Adrenal gland (tissue), 9 donors: ENCODE measurements at regions not wholly inside any gene's neighbourhood (a gene's known extent, or its start where the extent isn't known, plus 50 kb on each side); places are given as distances from the start of the nearest gene placed in this dataset.
A peak's percentile ranks its signal among the peaks of the same experiment; 100 is the strongest.

Source experiments
- DNase-seq, 7 donors: peaks; one replicate each; pipeline ENCODE4 v3.0.0-alpha.2; 2019 to 2020
- H3K27ac ChIP-seq, 5 donors: fragments of 200-600 bp; sonication (generic) in 4 of 5; 1 replicate in 3 of 5; 2 replicates in 2 of 5; pipeline versions ENCODE4 v1.5.1 to v1.8.0; 2016 to 2020; ENCODE audit warnings: mild to moderate bottlenecking in 1 of 5
- H3K27me3 ChIP-seq: fragments of 200-600 bp; 2 replicates; pipeline ENCODE4 v1.8.0; 2021
- H3K36me3 ChIP-seq, 2 donors: fragments of 200-600 bp; replicated peaks in 1 of 2; 1 replicate in 1 of 2; 2 replicates in 1 of 2; pipeline versions ENCODE4 v1.5.1 to v1.8.0; 2018 to 2022
- H3K4me1 ChIP-seq, 2 donors: fragments of 200-600 bp; replicated peaks in 1 of 2; 1 replicate in 1 of 2; 2 replicates in 1 of 2; pipeline versions ENCODE4 v1.5.1 to v1.8.0; 2018 to 2021
- H3K4me3 ChIP-seq, 4 donors: fragments of 200-600 bp; sonication (generic) in 3 of 4; one replicate each; pipeline ENCODE4 v1.5.1; 2016 to 2018
- H3K9me3 ChIP-seq, 3 donors: fragments of 200-600 bp; sonication (generic) in 1 of 3; replicated peaks in 1 of 3; 1 replicate in 2 of 3; 2 replicates in 1 of 3; pipeline versions ENCODE4 v1.5.1 to v1.8.0; 2016 to 2021
- POLR2A ChIP-seq, 2 donors: fragments of 450-650 bp; IDR thresholded peaks; one replicate each; pipeline ENCODE4 v1.6.1; 2017; ENCODE audit warnings: antibody characterized with exemption in 2 of 2, mild to moderate bottlenecking in 2 of 2, moderate library complexity in 1 of 2
- WGBS, 4 donors: extraction: QIAGEN DNeasy Blood & Tissue Kit in 2 of 4; methylation state at CpG; one replicate each; pipeline versions ENCODE4 v1.1.5 to v1.1.7; 2013 to 2017; 5-methylcytosine and 5-hydroxymethylcytosine counted together
- intact Hi-C, 2 donors: fragments of 100-400 bp; cut with DNase I; formaldehyde crosslinking; loops; one replicate each; pipeline versions ENCODE4 v1.14.1 to v1.15.0; 2022 to 2023
- TF ChIP-seq, protein P1 (sequence below), 6 experiments: fragments of 450-650 bp in 4 of 6; fragments of 200-600 bp in 2 of 6; sonication (generic) in 1 of 6; IDR thresholded peaks; 1 replicate in 5 of 6; 2 replicates in 1 of 6; pipeline versions ENCODE4 v1.5.1 to v1.8.0; 2016 to 2021; ENCODE audit warnings: antibody characterized with exemption in 6 of 6, mild to moderate bottlenecking in 2 of 6, moderate library complexity in 1 of 6
- donor health status: healthy with polysubstance abuse.
- donor health status: Bipolar disorder and iron deficiency.
- donor health status: DM: yes; HTN: yes; CAD: no.
- donor health status: DM: no; HTN: no; CAD: no.
- donor health status: DM: no; HTN: no; CAD: no.

DNA sequence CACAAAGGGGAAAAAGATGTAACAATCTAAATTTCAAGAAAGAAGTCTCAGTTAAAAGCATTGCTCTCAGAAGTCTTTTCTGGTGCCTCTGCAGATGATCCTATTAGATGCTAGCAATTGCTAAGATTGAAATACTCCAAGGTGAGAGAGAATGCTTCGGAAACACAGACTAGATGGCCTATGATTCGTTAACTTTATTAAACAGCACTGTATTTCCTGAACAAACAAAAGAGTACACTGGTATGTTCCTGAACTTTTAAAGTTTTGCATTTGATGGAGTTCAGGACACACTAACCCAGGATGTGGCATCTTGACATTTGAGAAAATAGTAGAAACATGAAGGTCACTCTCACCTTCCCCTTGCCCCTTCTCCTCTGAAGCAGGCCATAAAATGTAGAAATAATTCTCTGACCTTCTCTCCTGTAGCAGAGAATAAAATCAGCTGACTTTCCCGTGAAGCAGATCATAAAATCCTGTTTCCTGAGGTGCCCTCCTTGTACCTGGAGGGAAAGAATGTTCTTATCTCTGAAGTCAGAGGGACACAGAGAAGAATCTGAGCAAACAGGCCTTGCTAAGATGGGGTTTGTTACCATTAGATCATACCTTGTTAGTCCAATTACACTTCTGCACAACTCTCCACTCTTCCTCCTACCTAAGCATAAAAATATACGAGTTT lies 142.9 kb upstream of the USP25 start:
- H3K9me3 ChIP-seq, result no peaks in the 10 kb centered on the region
- no peaks in the 10 kb centered on the region for H3K4me1 ChIP-seq
- no peak for TF ChIP-seq POLR2A (IDR thresholded peaks at IDR 0.05)
- TF ChIP-seq, protein P1, sequence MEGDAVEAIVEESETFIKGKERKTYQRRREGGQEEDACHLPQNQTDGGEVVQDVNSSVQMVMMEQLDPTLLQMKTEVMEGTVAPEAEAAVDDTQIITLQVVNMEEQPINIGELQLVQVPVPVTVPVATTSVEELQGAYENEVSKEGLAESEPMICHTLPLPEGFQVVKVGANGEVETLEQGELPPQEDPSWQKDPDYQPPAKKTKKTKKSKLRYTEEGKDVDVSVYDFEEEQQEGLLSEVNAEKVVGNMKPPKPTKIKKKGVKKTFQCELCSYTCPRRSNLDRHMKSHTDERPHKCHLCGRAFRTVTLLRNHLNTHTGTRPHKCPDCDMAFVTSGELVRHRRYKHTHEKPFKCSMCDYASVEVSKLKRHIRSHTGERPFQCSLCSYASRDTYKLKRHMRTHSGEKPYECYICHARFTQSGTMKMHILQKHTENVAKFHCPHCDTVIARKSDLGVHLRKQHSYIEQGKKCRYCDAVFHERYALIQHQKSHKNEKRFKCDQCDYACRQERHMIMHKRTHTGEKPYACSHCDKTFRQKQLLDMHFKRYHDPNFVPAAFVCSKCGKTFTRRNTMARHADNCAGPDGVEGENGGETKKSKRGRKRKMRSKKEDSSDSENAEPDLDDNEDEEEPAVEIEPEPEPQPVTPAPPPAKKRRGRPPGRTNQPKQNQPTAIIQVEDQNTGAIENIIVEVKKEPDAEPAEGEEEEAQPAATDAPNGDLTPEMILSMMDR (IDR thresholded peaks at IDR 0.05), result no peak
- H3K36me3 ChIP-seq, result no peaks in the 10 kb centered on the region
- intact Hi-C loops, result no loop called here
- no peaks in the 10 kb centered on the region for H3K27me3 ChIP-seq
- 70 to 81% (median 77%) methylated on average over 4 of the region's 4 CpGs for WGBS, 4 donors
- no peak overlapping the region for H3K4me3 ChIP-seq
- H3K27ac ChIP-seq, result no peak overlapping the region
- no peak for DNase-seq

DNA sequence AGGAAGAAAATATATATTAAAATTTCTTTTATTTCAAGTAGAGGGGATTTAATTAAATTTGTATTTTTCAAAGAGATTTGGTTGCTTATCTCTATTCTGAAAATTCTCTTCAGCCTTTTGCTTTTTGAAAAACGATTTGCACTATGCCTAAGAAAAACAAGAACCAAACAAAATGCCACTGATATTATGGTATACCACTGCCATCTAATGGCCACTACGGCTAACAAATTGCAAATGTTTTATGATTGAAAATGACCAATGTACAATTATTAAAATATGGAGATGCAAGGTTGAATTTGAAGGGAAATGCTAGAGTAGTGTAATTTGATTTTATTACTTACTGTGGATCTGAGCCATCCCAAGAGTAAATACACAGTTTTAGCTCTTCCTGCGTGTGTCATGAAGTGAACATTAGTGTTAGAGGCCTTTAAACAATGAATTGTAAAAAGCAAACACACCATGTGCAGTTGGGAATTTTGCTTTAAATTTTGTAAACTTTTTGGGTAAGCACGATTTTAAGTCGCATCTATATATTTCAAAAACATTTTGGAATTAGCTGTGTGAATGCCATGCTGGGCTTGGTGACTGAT lies 137.4 kb upstream of the USP25 start:
- Histone ChIP-seq H3K9me3 (no peaks in the 10 kb centered on the region), H3K4me3 (no peak overlapping the region), H3K4me1 (no peaks in the 10 kb centered on the region), H3K36me3 (no peaks in the 10 kb centered on the region), H3K27me3 (no peaks in the 10 kb centered on the region), H3K27ac (no peak overlapping the region)
- intact Hi-C loops, result loop anchor here in 1 of 2 donors (10.0 kb wide), 2 partner anchors 1188 to 1338 kb away; no protein-coding TSS in a partner anchor
- 16 to 21% (median 20%) methylated on average over 5 of the region's 5 CpGs for WGBS, 4 donors
- peak in 1 of 7 donors; percentile 16 for DNase-seq
- TF ChIP-seq, protein P1 (IDR thresholded peaks at IDR 0.05), result peak; percentile 39 to 77 (median 67)
- no peak for TF ChIP-seq POLR2A (IDR thresholded peaks at IDR 0.05)

DNA sequence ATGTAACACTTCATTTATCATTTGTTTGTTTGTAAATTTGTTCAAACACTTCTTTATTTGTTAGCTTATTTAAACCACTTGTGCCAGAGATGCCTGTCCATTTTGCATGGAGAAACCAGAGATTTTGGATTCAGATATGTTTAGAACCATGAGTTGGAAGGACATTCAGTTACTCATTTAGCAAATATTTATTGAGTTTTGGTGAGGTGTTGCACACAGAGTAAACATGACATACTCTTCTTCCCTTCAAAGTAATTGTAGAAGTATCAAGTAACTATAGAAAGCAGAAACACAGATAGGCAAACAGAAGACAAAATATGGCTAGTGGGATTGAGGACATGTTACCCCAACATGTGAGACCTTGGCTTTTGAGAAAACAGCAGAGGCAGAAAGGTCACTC lies 136.8 kb upstream of the USP25 start:
- intact Hi-C loops, result loop anchor here in 1 of 2 donors (10.0 kb wide), 2 partner anchors 1188 to 1338 kb away; no protein-coding TSS in a partner anchor
- Histone ChIP-seq H3K27ac (no peak overlapping the region), H3K9me3 (no peaks in the 10 kb centered on the region), H3K36me3 (no peaks in the 10 kb centered on the region), H3K4me3 (no peak overlapping the region), H3K4me1 (no peaks in the 10 kb centered on the region), H3K27me3 (no peaks in the 10 kb centered on the region)
- DNase-seq, result no peak
- TF ChIP-seq POLR2A (IDR thresholded peaks at IDR 0.05), result no peak
- TF ChIP-seq, protein P1 (IDR thresholded peaks at IDR 0.05), result no peak

DNA sequence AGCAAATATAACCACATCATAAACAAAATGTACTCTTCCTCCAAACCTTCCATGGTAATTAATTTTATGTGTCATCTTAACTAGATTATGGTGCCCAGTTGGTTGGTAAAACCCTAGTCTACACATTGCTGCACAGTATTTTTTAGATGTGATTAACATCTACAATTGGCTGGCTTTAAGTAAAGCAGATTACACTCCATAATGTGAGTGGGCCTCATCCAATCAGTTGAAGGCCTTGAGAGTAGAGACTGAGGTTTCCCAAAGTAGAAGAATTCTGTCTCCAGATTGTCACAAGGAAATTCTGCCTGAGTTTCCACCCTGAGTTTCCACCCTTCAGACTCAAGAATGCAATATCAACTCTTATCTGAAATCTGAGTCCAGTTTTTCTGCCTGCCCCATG lies 128.4 kb upstream of the USP25 start:
- intact Hi-C loops, result no loop called here

More for the DNA sequence above, 128.4 kb upstream of the USP25 start:
- Histone ChIP-seq H3K4me1 (no peaks in the 10 kb centered on the region), H3K36me3 (no peaks in the 10 kb centered on the region), H3K27ac (no peak overlapping the region), H3K4me3 (no peak overlapping the region), H3K27me3 (no peaks in the 10 kb centered on the region), H3K9me3 (no peaks in the 10 kb centered on the region)
- TF ChIP-seq, protein P1 (IDR thresholded peaks at IDR 0.05), result no peak
- no peak for TF ChIP-seq POLR2A (IDR thresholded peaks at IDR 0.05)
- DNase-seq, result no peak
